Choroid plexus epithelial cell (primary cell): ENCODE measurements at regions not wholly inside any gene's neighbourhood (a gene's known extent, or its start where the extent isn't known, plus 50 kb on each side); places are given as distances from the start of the nearest gene placed in this dataset.
A peak's percentile ranks its signal among the peaks of the same experiment; 100 is the strongest.

ENCODE experiments used
- DNase-seq: peaks from one replicate; pipeline ENCODE4 v3.0.0-alpha.2; 2010; ENCODE audit warnings: low read depth
- H3K4me3 ChIP-seq: 2 replicates; pipeline ENCODE4 v1.5.1; 2011; ENCODE audit warnings: low read depth, mild to moderate bottlenecking, control low read depth, low read length, moderate library complexity
- TF ChIP-seq, protein P1 (sequence below): conservative IDR thresholded peaks from 2 replicates; pipeline ENCODE4 v1.5.1; 2011; ENCODE audit warnings: low read depth, mild to moderate bottlenecking, control low read depth, inconsistent platforms, low read length, moderate library complexity

DNA sequence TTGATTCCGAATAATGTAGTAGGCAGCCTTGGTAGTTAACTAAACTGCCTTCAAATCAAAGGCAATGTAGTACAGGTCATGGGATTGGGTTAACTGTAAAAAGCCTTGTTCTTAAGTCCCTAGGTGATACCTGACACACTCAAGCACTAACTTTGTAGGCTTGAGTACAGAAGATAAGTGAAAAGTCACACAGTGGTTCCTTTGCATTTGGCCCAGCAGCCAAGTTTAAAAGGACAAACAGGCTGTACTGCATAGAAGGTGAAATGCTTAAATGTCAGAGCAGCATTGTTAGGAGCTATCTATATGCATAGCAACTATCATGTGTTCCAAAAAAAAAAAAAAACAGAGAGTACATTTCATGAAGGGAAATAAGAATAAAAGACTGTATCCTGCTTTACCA lies 178.4 kb downstream of the ATOH1 start:
- no peak for DNase-seq
- TF ChIP-seq, protein P1, sequence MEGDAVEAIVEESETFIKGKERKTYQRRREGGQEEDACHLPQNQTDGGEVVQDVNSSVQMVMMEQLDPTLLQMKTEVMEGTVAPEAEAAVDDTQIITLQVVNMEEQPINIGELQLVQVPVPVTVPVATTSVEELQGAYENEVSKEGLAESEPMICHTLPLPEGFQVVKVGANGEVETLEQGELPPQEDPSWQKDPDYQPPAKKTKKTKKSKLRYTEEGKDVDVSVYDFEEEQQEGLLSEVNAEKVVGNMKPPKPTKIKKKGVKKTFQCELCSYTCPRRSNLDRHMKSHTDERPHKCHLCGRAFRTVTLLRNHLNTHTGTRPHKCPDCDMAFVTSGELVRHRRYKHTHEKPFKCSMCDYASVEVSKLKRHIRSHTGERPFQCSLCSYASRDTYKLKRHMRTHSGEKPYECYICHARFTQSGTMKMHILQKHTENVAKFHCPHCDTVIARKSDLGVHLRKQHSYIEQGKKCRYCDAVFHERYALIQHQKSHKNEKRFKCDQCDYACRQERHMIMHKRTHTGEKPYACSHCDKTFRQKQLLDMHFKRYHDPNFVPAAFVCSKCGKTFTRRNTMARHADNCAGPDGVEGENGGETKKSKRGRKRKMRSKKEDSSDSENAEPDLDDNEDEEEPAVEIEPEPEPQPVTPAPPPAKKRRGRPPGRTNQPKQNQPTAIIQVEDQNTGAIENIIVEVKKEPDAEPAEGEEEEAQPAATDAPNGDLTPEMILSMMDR: no peak
- no peak overlapping the region for H3K4me3 ChIP-seq

DNA sequence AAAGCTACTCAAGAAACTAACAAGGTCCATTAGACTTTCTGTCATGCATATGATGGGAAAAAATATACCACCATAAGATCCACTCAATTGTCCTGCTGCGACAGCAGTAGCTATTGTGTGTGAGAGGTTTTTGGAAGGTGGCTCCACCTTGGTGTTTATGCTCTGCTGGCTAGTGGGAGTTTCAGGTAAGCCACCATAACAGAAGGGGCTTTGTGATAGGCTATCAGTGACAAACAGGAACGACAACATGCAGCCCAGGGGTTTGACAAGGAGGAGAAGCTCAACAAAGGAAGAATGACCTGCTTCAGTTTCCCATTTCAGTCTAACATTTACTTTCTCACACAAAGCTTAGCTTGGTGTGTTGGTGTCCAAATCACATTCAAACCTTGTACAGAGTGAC lies 182.6 kb downstream of the ATOH1 start:
- TF ChIP-seq, protein P1: no peak
- H3K4me3 ChIP-seq: no peak overlapping the region
- no peak for DNase-seq

DNA sequence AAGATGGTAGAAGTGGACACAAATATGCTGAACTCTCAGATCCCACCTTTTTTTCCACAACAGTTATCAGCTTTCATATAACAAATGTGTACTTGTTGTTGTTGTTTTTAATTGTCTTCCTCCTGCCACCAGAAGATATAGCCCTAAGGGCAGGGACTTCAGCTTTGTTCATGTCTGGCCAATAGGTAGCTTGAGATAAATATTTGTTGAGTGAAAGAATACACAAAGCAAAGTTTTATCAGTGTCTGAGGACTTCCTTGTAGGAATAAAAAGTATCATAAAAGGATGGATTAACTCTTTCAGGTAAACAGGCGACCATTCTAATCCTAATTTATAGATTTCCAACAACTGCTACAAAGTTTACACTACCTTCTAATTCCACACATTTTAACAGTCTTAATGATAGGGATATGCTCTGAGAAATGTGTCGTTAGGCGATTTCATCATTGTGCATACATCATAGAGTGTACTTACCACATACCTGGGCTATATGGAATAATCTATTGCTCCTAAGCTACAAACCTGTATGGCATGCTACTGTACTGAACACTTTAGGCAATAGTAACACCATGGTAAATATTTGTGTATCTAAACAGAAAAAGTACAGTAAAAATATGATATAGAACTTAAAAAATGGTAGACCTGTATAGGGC lies 186.1 kb downstream of the ATOH1 start:
- TF ChIP-seq, protein P1: no peak
- no peak for DNase-seq
- no peak overlapping the region for H3K4me3 ChIP-seq

DNA sequence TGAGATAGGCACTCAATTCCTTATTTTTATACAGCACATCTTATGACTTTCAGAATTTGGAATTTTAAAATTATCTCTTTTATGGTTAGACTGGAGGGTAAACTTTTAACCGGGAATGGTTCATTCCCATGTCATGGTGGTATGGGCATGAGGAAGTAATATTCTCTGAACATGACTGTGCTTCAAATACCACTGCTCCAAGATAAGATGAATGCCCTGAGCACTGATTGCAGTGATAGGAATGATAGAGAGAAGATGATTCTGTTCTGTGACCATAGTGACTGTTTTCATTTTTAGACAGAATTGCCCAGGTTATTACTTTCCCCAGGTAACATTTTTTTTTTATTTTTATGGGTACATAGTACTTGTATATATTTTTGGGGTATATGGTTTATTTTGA lies 187.4 kb downstream of the ATOH1 start:
- DNase-seq: no peak
- TF ChIP-seq, protein P1: no peak
- no peak overlapping the region for H3K4me3 ChIP-seq

DNA sequence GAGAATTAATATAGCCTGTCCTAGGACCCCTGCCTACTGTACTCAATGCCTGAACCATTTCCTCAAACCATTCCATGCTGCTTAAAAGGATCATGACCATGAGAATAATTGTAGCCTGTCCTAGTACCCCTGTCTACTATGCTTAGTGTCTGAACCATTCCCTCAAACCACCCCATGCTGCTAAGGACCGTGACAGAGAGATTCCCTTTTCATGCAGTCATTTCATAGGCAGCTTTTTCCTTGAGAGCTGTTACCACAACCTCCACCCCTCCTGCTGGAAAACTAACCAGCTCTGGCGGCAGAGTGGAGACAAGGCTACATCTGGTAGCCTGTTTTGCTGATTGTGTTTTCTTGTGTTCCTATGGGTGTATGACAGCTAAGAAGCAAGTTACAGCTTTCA lies 174.9 kb upstream of the SMARCAD1 start:
- no peak overlapping the region for H3K4me3 ChIP-seq
- DNase-seq: peak; percentile 14
- TF ChIP-seq, protein P1: no peak

DNA sequence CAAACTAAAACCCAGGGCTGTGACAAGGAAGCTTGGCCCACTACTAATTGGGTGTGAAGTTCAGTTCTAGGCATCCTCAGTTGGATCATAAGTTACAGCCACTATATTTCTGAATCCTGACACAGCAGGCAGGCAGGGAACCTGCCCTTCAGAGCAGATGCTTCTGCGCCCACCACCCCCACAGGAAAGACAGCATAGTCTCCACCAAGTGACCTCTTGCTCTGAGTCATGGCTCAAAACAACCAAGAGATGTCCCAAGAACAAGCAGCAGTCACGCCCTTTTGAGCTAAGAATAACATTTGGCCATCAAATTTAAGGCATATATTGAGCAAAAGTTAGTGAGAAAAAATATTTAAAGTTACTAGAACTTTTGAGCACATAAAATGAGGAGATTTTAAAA lies 170.7 kb upstream of the SMARCAD1 start:
- TF ChIP-seq, protein P1: no peak
- DNase-seq: peak; percentile 2
- no peak overlapping the region for H3K4me3 ChIP-seq

DNA sequence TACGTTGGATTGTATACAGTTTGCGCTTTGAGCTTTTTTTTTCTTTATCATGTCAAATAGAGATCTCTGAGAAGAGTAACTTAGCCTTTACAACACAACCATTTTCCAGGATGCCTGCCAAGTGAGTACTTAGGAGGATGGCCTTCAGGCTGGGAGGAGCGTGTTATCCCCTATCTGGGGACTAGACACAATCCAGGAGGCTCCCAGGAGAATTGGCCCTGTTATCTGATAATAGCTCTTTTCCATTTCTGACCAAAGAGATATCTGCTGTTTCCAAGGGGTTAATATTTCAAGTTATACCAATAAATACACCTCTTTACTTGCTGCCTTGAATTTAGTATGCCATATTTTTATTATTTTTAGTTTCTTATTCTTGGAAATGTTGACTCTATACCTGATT lies 169.5 kb upstream of the SMARCAD1 start:
- TF ChIP-seq, protein P1: no peak
- DNase-seq: peak; percentile 1
- no peak overlapping the region for H3K4me3 ChIP-seq
